NCI-H2171 treated with DMSO at 0.1 percent for 48 hours (cell line): ENCODE measurements at regions not wholly inside any gene's neighbourhood (a gene's known extent, or its start where the extent isn't known, plus 50 kb on each side); places are given as distances from the start of the nearest gene placed in this dataset.

Experiments used
- DNase-seq: peaks from one replicate; lab custom pipeline; 2025; lab: John Stamatoyannopoulos, UW

GRCh38 chr20:60321601-60322000 lies 363.4 kb downstream of the CDH26 start:
- peak; percentile 17 for DNase-seq

DNA sequence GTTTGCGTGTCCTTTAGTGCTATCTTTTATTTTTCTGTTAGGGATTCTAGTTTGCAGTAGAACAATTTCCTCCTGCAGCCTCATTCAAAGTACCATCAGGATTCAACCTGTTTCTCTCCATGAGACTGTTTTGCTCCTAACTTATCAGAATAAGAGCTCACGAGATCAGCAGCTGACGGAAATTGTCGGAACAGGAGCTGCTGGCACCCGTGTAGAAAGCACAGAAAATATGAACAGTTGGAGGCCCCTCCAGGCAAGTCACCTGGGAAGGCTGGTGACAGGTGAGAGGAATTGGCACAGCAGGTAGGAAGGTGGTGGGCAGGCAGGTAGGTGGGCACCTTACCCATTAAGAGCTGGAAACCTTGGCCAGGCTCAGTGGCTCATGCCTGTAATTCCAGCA lies 368.6 kb downstream of the CDH26 start:
- DNase-seq, result no peak

DNA sequence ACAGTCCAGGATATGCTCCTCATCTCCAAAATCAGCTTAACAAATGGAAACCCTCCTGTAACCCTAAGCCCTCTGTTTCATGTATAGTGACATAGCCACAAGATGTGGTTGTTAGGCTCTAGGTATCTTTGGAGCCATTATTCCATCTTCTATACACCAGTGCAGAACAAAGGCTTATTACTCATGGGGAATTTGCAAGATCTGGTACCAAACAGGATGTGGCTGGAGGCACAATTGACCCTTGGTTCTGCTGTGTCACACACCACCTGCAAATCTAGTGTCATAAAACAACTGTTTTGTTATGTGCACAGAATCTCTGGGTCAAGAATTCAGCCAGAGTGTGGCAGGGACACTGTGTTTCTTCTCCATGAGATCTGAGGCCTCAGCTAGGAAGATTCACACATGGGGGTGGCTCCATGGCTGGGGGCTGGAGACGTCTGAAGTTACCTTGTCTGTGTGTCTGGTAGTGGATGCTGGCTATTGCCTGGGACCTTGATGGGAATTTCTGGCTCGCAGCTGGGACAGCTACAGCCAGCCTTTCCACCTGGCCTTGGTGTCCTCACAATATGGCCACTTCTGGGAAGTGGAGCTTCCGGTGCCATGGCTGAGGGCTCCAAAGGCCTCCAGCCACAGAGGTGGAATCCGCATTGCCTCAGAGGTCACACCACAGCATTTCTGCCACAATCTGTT lies 369.9 kb downstream of the CDH26 start:
- no peak for DNase-seq

- DNase-seq, result no peak
Measured at GRCh38 chr20:60330461-60330860, 372.2 kb downstream of the CDH26 start.

DNA sequence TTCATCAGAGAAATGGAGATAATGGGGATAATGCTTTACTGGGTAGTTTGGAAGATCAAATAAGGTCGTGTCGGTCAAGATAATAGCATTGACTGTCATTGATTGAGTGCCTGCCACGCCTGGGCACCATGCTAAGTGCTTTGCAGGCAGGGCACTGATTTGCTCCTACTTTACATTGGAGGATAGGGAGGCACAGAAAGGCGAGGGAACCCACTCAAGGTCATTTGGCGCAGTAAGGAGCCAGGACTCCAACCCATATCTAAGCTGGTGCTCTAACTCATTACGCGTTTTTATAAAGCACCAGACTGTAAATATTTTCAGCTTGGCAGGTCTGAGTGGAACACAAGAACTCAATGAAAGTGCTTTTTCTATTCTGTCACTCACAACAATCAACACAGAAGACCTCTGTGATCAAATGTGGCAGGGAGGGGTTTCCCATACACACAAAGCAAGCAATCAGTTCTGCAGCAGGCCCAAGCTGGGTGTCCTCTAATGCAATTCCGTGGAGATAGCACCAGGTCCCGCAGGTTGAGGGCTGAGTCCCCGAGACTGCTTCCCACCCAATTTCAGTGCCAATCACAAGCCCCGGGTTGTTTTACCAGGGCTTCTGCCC lies 373.6 kb downstream of the CDH26 start:
- DNase-seq, result no peak

- no peak for DNase-seq
Measured at GRCh38 chr20:60332523-60332922, 374.3 kb downstream of the CDH26 start.

DNA sequence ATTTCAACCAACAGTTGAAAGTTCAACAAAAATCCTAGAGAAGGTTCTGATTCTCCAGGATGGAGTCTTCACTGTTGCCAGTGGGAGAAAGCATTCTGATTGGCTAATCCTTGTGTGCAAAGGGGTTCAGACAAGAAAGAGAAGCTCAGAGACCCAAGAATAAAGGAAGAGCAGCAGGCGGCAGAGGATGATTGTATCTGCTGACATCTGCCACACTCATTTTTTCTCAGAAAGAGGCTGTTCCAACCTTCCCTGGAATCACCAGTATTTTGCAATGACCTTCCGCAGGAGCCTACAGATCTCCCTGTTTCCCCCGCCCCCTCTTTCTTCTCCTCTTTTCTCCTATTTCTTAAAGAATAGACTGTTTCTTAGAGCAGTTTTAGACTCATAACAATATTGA lies 376.7 kb downstream of the CDH26 start:
- no peak for DNase-seq

- no peak for DNase-seq
Measured at GRCh38 chr20:60338556-60338955, 380.3 kb downstream of the CDH26 start.

- DNase-seq, result no peak
Measured at GRCh38 chr20:60339738-60340137, 381.5 kb downstream of the CDH26 start.

DNA sequence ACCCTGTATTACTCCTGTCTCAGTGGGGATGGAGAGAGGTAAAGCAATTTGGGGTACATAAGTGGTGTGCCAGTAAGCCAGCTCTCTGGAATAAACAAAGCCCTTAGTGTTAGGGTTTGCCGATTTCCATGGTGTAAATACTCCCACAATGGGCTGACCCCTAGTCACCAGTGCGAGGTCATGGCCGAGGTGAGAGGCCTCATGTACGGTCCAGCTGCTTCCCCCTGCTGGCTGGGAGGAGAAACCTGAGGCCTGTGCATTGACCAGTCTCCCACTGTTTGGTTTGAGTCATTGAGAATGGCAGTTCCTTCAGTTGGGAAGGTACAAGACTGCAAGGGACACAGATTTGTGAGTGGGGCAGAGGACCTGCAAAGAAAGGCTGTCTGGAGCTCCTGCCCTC lies 382.0 kb downstream of the CDH26 start:
- DNase-seq, result no peak

- no peak for DNase-seq
Measured at GRCh38 chr20:60341062-60341461, 382.8 kb downstream of the CDH26 start.

- DNase-seq, result no peak
Measured at GRCh38 chr20:60345106-60345505, 386.9 kb downstream of the CDH26 start.

GRCh38 chr20:60349418-60349817 lies 391.2 kb downstream of the CDH26 start:
- no peak for DNase-seq

- DNase-seq, result no peak
Measured at GRCh38 chr20:60352017-60352416, 393.8 kb downstream of the CDH26 start.

- DNase-seq, result peak; percentile 76
Measured at GRCh38 chr20:60352596-60352995, 394.4 kb downstream of the CDH26 start.

DNA sequence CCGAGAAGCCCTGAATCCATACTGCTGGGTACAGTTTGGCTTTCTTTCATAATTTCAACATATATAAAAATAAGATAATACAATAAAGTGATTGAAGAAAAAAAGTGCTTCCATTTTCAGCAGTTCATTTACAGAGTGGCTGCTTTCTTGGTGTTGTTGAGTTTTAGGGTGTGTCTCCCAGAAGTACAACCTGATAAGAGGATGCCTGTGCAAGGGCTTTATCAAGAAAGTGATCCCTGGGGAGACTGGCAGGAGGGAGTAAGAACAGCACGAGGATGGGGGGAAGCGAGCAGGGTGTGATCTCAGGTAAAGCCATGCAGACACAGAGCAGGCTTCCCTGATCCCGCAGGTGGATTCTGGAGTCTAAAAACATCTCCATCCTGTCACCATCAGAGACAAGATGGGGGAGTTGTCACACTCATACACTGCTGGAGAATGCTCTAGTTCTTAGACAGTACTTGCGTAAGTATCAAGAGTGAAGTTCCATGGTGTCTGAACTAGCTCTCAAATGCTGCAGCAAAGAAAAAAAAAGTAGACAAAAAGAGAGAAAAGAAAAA lies 395.9 kb downstream of the CDH26 start:
- no peak for DNase-seq

DNA sequence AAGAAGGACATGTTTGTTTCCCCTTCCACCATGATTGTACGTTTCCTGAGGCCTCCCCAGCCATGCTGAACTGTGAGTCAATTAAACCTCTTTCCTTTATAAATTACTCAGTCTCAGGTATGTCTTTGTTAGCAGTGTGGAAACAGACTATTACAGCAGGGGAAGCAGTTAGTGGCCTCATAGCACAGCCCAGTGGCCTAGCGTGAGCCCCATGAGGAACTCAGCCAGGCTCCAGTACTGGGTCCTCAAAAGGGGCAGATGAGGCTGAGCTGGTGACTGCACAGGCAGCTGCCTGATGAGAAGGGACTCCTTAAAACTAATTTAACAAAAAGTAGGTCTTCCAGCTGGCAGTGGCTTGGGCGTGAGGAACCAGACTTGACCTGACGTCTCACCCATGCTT lies 399.9 kb downstream of the CDH26 start:
- DNase-seq, result no peak

GRCh38 chr20:60359010-60359409 lies 400.8 kb downstream of the CDH26 start:
- DNase-seq, result no peak

GRCh38 chr20:60361761-60362395 lies 403.7 kb downstream of the CDH26 start:
- no peak for DNase-seq

- DNase-seq, result no peak
Measured at GRCh38 chr20:60362531-60362930, 404.3 kb downstream of the CDH26 start.

- no peak for DNase-seq
Measured at GRCh38 chr20:60363698-60364097, 405.5 kb downstream of the CDH26 start.

GRCh38 chr20:60365064-60365666 lies 406.9 kb downstream of the CDH26 start:
- DNase-seq, result no peak

GRCh38 chr20:60365882-60366281 lies 407.7 kb downstream of the CDH26 start:
- peak; percentile 68 for DNase-seq
